ENCODE measurements at regions not wholly inside any gene's neighbourhood (a gene's known extent, or its start where the extent isn't known, plus 50 kb on each side); places are given as distances from the start of the nearest gene placed in this dataset.
A peak's percentile ranks its signal among the peaks of the same experiment; 100 is the strongest.

- peaks cover 7% of the 10 kb centered on the region for H3K27me3 Mint-ChIP-seq (ENCODE audit: insufficient read depth)
- H3K9me3 Mint-ChIP-seq = no peaks in the 10 kb centered on the region
- peak; percentile 6 for DNase-seq (ENCODE audit: low spot score)
- H3K4me1 Mint-ChIP-seq (ENCODE audit: low read depth) = no peaks in the 10 kb centered on the region
- no peak overlapping the region for H3K4me3 Mint-ChIP-seq
- H3K27ac Mint-ChIP-seq = no peak overlapping the region
- no peaks in the 10 kb centered on the region for H3K36me3 Mint-ChIP-seq (ENCODE audit: low read depth)
- intact Hi-C loops (cut with micrococcal nuclease) = loop anchor here (1.0 to 10.0 kb wide), 5 partner anchors 62 to 1488 kb away; partner anchors contain the start of gene LINGO2
Observed at GRCh38 chr9:27726244-27727081, 153.2 kb upstream of the C9orf72 start.

GRCh38 chr9:27732494-27732893, 159.2 kb upstream of the C9orf72 start:
- Mint-ChIP-seq H3K9me3 (peaks cover 8% of the 10 kb centered on the region), H3K27me3 (ENCODE audit: insufficient read depth) (peaks cover 5% of the 10 kb centered on the region), H3K4me1 (ENCODE audit: low read depth) (peaks cover 22% of the 10 kb centered on the region), H3K27ac (peak overlapping the region; percentile 18), H3K4me3 (no peak overlapping the region), H3K36me3 (ENCODE audit: low read depth) (no peaks in the 10 kb centered on the region)
- intact Hi-C loops (cut with micrococcal nuclease) = loop anchor here (2.0 kb wide), 1 partner anchor 160 kb away; the partner anchor contains the start of gene C9orf72
- no peak for DNase-seq (ENCODE audit: low spot score)

DNA sequence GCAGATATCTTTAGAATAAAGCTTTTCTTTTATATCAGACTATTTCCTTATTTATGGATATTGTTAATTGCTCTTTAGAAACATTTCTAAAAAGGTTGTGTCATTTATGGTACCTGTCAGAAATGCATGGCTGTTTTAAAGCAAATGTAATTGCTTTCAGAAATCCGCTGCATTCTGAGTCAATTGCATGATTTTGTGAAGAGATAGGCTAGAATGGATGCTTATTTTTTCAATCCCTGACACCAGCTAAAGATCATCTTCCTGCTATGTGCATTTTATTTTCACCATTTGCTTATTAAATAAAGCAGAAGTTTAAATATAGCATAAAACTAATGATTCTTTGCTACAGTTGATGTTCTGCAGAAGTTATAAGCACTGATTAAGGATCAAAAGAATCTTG, 170.2 kb upstream of the C9orf72 start:
- intact Hi-C loops (cut with micrococcal nuclease) = no loop called here
- H3K4me1 Mint-ChIP-seq (ENCODE audit: low read depth) = no peaks in the 10 kb centered on the region
- H3K27ac Mint-ChIP-seq = no peak overlapping the region
- peaks cover 3% of the 10 kb centered on the region for H3K27me3 Mint-ChIP-seq (ENCODE audit: insufficient read depth)
- no peak for DNase-seq (ENCODE audit: low spot score)
- peaks cover 15% of the 10 kb centered on the region for H3K9me3 Mint-ChIP-seq
- H3K4me3 Mint-ChIP-seq = no peak overlapping the region
- H3K36me3 Mint-ChIP-seq (ENCODE audit: low read depth) = no peaks in the 10 kb centered on the region

DNA sequence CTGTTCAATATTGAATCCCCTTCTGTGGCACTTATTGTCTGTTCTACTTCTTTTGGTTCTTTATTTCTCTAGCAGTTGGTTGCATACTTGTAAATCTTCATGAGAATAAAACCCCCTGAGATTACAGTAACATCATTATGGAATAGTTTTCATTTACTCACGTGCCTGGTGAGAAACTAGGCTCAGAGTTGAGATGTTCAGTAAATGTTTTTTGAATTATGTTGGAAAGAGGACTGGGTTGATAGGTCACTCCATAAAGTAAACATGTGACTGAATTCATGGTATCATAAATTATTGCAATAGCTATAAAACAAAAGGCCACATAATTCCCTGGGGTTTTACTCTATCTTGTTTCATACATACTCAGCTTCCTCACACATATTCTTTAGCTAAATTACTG, 174.2 kb upstream of the C9orf72 start:
- Mint-ChIP-seq H3K4me1 (ENCODE audit: low read depth) (no peaks in the 10 kb centered on the region), H3K27me3 (ENCODE audit: insufficient read depth) (peaks cover 5% of the 10 kb centered on the region), H3K36me3 (ENCODE audit: low read depth) (no peaks in the 10 kb centered on the region), H3K4me3 (no peak overlapping the region), H3K27ac (no peak overlapping the region), H3K9me3 (no peaks in the 10 kb centered on the region)
- intact Hi-C loops (cut with micrococcal nuclease) = no loop called here
- DNase-seq (ENCODE audit: low spot score) = no peak

GRCh38 chr9:27749838-27750237, 176.6 kb upstream of the C9orf72 start:
- no peaks in the 10 kb centered on the region for H3K9me3 Mint-ChIP-seq
- no peaks in the 10 kb centered on the region for H3K4me1 Mint-ChIP-seq (ENCODE audit: low read depth)
- DNase-seq (ENCODE audit: low spot score) = no peak
- H3K27me3 Mint-ChIP-seq (ENCODE audit: insufficient read depth) = peaks cover 5% of the 10 kb centered on the region
- no peaks in the 10 kb centered on the region for H3K36me3 Mint-ChIP-seq (ENCODE audit: low read depth)
- no peak overlapping the region for H3K27ac Mint-ChIP-seq
- intact Hi-C loops (cut with micrococcal nuclease) = no loop called here
- H3K4me3 Mint-ChIP-seq = no peak overlapping the region

DNA sequence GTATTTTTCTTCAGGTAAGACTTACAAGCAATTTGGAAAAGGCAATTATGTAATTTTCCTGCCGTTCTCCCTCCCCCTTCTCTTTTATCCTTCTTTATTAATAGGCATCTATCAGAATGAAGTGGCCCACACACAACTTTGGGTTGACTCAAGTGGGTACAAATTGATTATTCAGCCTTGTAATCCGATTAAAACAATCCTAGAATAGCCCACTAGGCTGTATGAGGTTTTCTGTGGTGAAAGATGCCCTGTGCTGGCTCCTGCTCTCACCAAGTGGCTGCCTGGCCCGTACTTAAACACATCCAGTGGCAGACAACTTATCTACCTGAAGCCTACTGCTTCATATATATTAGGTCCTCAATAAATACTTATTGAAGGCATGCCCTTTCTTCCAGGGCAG, 177.3 kb upstream of the C9orf72 start:
- Mint-ChIP-seq H3K4me1 (ENCODE audit: low read depth) (no peaks in the 10 kb centered on the region), H3K27me3 (ENCODE audit: insufficient read depth) (peaks cover 5% of the 10 kb centered on the region), H3K27ac (no peak overlapping the region), H3K9me3 (no peaks in the 10 kb centered on the region), H3K4me3 (no peak overlapping the region), H3K36me3 (ENCODE audit: low read depth) (no peaks in the 10 kb centered on the region)
- no peak for DNase-seq (ENCODE audit: low spot score)
- intact Hi-C loops (cut with micrococcal nuclease) = no loop called here

- Mint-ChIP-seq H3K4me3 (no peak overlapping the region), H3K27ac (no peak overlapping the region), H3K27me3 (ENCODE audit: insufficient read depth) (peaks cover 5% of the 10 kb centered on the region), H3K36me3 (ENCODE audit: low read depth) (no peaks in the 10 kb centered on the region), H3K9me3 (no peaks in the 10 kb centered on the region), H3K4me1 (ENCODE audit: low read depth) (no peaks in the 10 kb centered on the region)
- intact Hi-C loops (cut with micrococcal nuclease) = no loop called here
- no peak for DNase-seq (ENCODE audit: low spot score)
Observed at GRCh38 chr9:27752069-27752468, 178.8 kb upstream of the C9orf72 start.

- no peaks in the 10 kb centered on the region for H3K27me3 Mint-ChIP-seq (ENCODE audit: insufficient read depth)
- no peak overlapping the region for H3K27ac Mint-ChIP-seq
- H3K4me3 Mint-ChIP-seq = no peak overlapping the region
- DNase-seq (ENCODE audit: low spot score) = no peak
- H3K36me3 Mint-ChIP-seq (ENCODE audit: low read depth) = no peaks in the 10 kb centered on the region
- intact Hi-C loops (cut with micrococcal nuclease) = no loop called here
- no peaks in the 10 kb centered on the region for H3K4me1 Mint-ChIP-seq (ENCODE audit: low read depth)
- no peaks in the 10 kb centered on the region for H3K9me3 Mint-ChIP-seq
Observed at GRCh38 chr9:27755846-27756245, 182.6 kb upstream of the C9orf72 start.

DNA sequence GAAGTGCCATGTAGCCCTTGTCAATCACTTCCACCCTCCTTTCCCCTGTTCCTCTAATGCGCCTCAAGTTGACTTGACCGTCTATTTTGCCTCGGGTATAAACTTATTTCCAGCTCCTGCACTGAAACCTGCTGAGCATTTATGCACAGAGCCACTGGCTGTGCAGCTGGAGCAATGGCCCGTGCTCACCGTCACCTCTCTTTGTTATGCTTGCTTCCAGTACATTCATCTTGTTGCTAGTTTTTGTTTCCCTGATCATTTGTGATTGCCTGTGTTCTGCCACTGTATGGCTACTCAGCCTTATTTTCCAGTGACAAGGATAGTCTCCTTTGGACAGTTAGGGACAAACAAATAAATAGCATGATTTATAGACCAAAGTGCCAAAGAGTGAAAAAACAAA, 183.1 kb upstream of the C9orf72 start:
- H3K36me3 Mint-ChIP-seq (ENCODE audit: low read depth) = no peaks in the 10 kb centered on the region
- H3K27me3 Mint-ChIP-seq (ENCODE audit: insufficient read depth) = peaks cover 3% of the 10 kb centered on the region

GRCh38 chr9:27763831-27764230, 190.6 kb upstream of the C9orf72 start:
- no peaks in the 10 kb centered on the region for H3K36me3 Mint-ChIP-seq (ENCODE audit: low read depth)
- intact Hi-C loops (cut with micrococcal nuclease) = no loop called here
- peaks cover 3% of the 10 kb centered on the region for H3K4me1 Mint-ChIP-seq (ENCODE audit: low read depth)
- H3K27me3 Mint-ChIP-seq (ENCODE audit: insufficient read depth) = peaks cover 7% of the 10 kb centered on the region
- H3K4me3 Mint-ChIP-seq = no peak overlapping the region
- no peak for DNase-seq (ENCODE audit: low spot score)
- H3K27ac Mint-ChIP-seq = no peak overlapping the region
- H3K9me3 Mint-ChIP-seq = peaks cover 3% of the 10 kb centered on the region

More for the DNA sequence above, 183.1 kb upstream of the C9orf72 start:
- no peak overlapping the region for H3K27ac Mint-ChIP-seq
- intact Hi-C loops (cut with micrococcal nuclease) = no loop called here
- H3K4me3 Mint-ChIP-seq = no peak overlapping the region
- no peak for DNase-seq (ENCODE audit: low spot score)
- H3K9me3 Mint-ChIP-seq = no peaks in the 10 kb centered on the region
- no peaks in the 10 kb centered on the region for H3K4me1 Mint-ChIP-seq (ENCODE audit: low read depth)

- intact Hi-C loops (cut with micrococcal nuclease) = no loop called here
- H3K27ac Mint-ChIP-seq = no peak overlapping the region
- no peaks in the 10 kb centered on the region for H3K36me3 Mint-ChIP-seq (ENCODE audit: low read depth)
- no peak overlapping the region for H3K4me3 Mint-ChIP-seq
- H3K27me3 Mint-ChIP-seq (ENCODE audit: insufficient read depth) = peaks cover 7% of the 10 kb centered on the region
- H3K4me1 Mint-ChIP-seq (ENCODE audit: low read depth) = peaks cover 7% of the 10 kb centered on the region
- DNase-seq (ENCODE audit: low spot score) = no peak
- H3K9me3 Mint-ChIP-seq = peaks cover 7% of the 10 kb centered on the region
Observed at GRCh38 chr9:27765266-27766072, 192.2 kb upstream of the C9orf72 start.

- DNase-seq (ENCODE audit: low spot score) = no peak
- H3K4me3 Mint-ChIP-seq = no peak overlapping the region
- H3K27ac Mint-ChIP-seq = no peak overlapping the region
- intact Hi-C loops (cut with micrococcal nuclease) = no loop called here
- H3K27me3 Mint-ChIP-seq (ENCODE audit: insufficient read depth) = peaks cover 6% of the 10 kb centered on the region
- peaks cover 7% of the 10 kb centered on the region for H3K4me1 Mint-ChIP-seq (ENCODE audit: low read depth)
- H3K36me3 Mint-ChIP-seq (ENCODE audit: low read depth) = no peaks in the 10 kb centered on the region
- peaks cover 7% of the 10 kb centered on the region for H3K9me3 Mint-ChIP-seq
Observed at GRCh38 chr9:27766073-27766835, 193.0 kb upstream of the C9orf72 start.
